ENCODE measurements at regions not wholly inside any gene's neighbourhood (a gene's known extent, or its start where the extent isn't known, plus 50 kb on each side); places are given as distances from the start of the nearest gene placed in this dataset.
A peak's percentile ranks its signal among the peaks of the same experiment; 100 is the strongest.
"Not testable (repeated sequence)": the region's sequence is repeated elsewhere in the genome, so short reads cannot be mapped to it uniquely, and the experiment has no call there.

GRCh38 chr12:54799966-54800365 is 54.4 kb upstream of the MUCL1 start:
- DNase-seq; H3K27ac Mint-ChIP-seq; H3K4me1 Mint-ChIP-seq (ENCODE audit: low read depth); H3K9me3 Mint-ChIP-seq; H3K36me3 Mint-ChIP-seq (ENCODE audit: low read depth); ATAC-seq; POLR2A ChIA-PET; CTCF ChIA-PET; intact Hi-C loops (cut with micrococcal nuclease); H3K27me3 Mint-ChIP-seq; H3K4me3 Mint-ChIP-seq: not testable (repeated sequence)

GRCh38 chr12:54798651-54799050 is 55.7 kb upstream of the MUCL1 start:
- ATAC-seq (no peak), DNase-seq (no peak)
- CTCF ChIA-PET: interaction anchor here (1.7 kb wide), 1 partner anchor 49 kb away, joined by 4 read pairs; no protein-coding TSS in a partner anchor
- TF ChIP-seq CTCF (IDR thresholded peaks at IDR 0.05): no peak
- H3K9me3 Mint-ChIP-seq: no peaks in the 10 kb centered on the region
- POLR2A ChIA-PET: no interaction called here
- intact Hi-C loops (cut with micrococcal nuclease): no loop called here
- H3K27ac Mint-ChIP-seq: no peak overlapping the region
- H3K4me3 Mint-ChIP-seq: no peak overlapping the region
- no peaks in the 10 kb centered on the region for H3K4me1 Mint-ChIP-seq (ENCODE audit: low read depth)
- no peaks in the 10 kb centered on the region for H3K36me3 Mint-ChIP-seq (ENCODE audit: low read depth)
- peaks cover 3% of the 10 kb centered on the region for H3K27me3 Mint-ChIP-seq

- Mint-ChIP-seq H3K9me3 (no peaks in the 10 kb centered on the region), H3K4me3 (no peak overlapping the region), H3K36me3 (ENCODE audit: low read depth) (no peaks in the 10 kb centered on the region), H3K27ac (no peak overlapping the region), H3K27me3 (peaks cover 3% of the 10 kb centered on the region), H3K4me1 (ENCODE audit: low read depth) (no peaks in the 10 kb centered on the region)
- CTCF ChIA-PET: no interaction called here
- POLR2A ChIA-PET: no interaction called here
- DNase-seq: no peak
- no peak for TF ChIP-seq CTCF (IDR thresholded peaks at IDR 0.05)
- intact Hi-C loops (cut with micrococcal nuclease): no loop called here
- no peak for ATAC-seq
Observed at GRCh38 chr12:54796991-54797390, 57.3 kb upstream of the MUCL1 start.

GRCh38 chr12:54795644-54796043 is 58.7 kb upstream of the MUCL1 start:
- H3K4me3 Mint-ChIP-seq: no peak overlapping the region
- POLR2A ChIA-PET: no interaction called here
- H3K36me3 Mint-ChIP-seq (ENCODE audit: low read depth): no peaks in the 10 kb centered on the region
- H3K27me3 Mint-ChIP-seq: peaks cover 3% of the 10 kb centered on the region
- no peaks in the 10 kb centered on the region for H3K9me3 Mint-ChIP-seq
- no peak for DNase-seq
- no peak for TF ChIP-seq CTCF (IDR thresholded peaks at IDR 0.05)
- intact Hi-C loops (cut with micrococcal nuclease): no loop called here
- no peak for ATAC-seq
- H3K27ac Mint-ChIP-seq: no peak overlapping the region
- no peaks in the 10 kb centered on the region for H3K4me1 Mint-ChIP-seq (ENCODE audit: low read depth)
- CTCF ChIA-PET: no interaction called here

GRCh38 chr12:54786081-54786480 is 68.2 kb upstream of the MUCL1 start:
- CTCF ChIA-PET: interaction anchor here (1.2 kb wide), 1 partner anchor 36 kb away, joined by 4 read pairs; no protein-coding TSS in a partner anchor
- H3K4me3 Mint-ChIP-seq: no peak overlapping the region
- H3K36me3 Mint-ChIP-seq (ENCODE audit: low read depth): peaks cover 2% of the 10 kb centered on the region
- intact Hi-C loops (cut with micrococcal nuclease): no loop called here
- no peak overlapping the region for H3K27ac Mint-ChIP-seq
- H3K4me1 Mint-ChIP-seq (ENCODE audit: low read depth): no peaks in the 10 kb centered on the region
- ATAC-seq: no peak
- H3K27me3 Mint-ChIP-seq: peaks cover 1% of the 10 kb centered on the region
- H3K9me3 Mint-ChIP-seq: peaks cover 24% of the 10 kb centered on the region
- no peak for DNase-seq
- TF ChIP-seq CTCF (IDR thresholded peaks at IDR 0.05): no peak
- POLR2A ChIA-PET: no interaction called here

- H3K36me3 Mint-ChIP-seq (ENCODE audit: low read depth): peaks cover 2% of the 10 kb centered on the region
- H3K4me1 Mint-ChIP-seq (ENCODE audit: low read depth): no peaks in the 10 kb centered on the region
- peaks cover 28% of the 10 kb centered on the region for H3K9me3 Mint-ChIP-seq
- ATAC-seq (no peak), DNase-seq (no peak)
- intact Hi-C loops (cut with micrococcal nuclease): no loop called here
- peaks cover 1% of the 10 kb centered on the region for H3K27me3 Mint-ChIP-seq
- ChIA-PET CTCF (no interaction called here), POLR2A (no interaction called here)
- no peak overlapping the region for H3K4me3 Mint-ChIP-seq
- TF ChIP-seq CTCF (IDR thresholded peaks at IDR 0.05): no peak
- H3K27ac Mint-ChIP-seq: no peak overlapping the region
Observed at GRCh38 chr12:54784115-54784514, 70.2 kb upstream of the MUCL1 start.

GRCh38 chr12:54777031-54777430 is 77.3 kb upstream of the MUCL1 start:
- H3K4me3 Mint-ChIP-seq; POLR2A ChIA-PET; H3K27ac Mint-ChIP-seq; H3K36me3 Mint-ChIP-seq (ENCODE audit: low read depth); ATAC-seq; H3K27me3 Mint-ChIP-seq; H3K9me3 Mint-ChIP-seq; intact Hi-C loops (cut with micrococcal nuclease): not testable (repeated sequence)
- peak; percentile 12 for DNase-seq
- CTCF ChIA-PET: interaction anchor here (1.4 kb wide), 1 partner anchor 27 kb away, joined by 3 read pairs; no protein-coding TSS in a partner anchor
- H3K4me1 Mint-ChIP-seq (ENCODE audit: low read depth): peaks cover 15% of the 10 kb centered on the region
